GM10266 (cell line): ENCODE measurements at regions not wholly inside any gene's neighbourhood (a gene's known extent, or its start where the extent isn't known, plus 50 kb on each side); places are given as distances from the start of the nearest gene placed in this dataset.

Source experiments
- DNase-seq: peaks from one replicate; pipeline ENCODE4 v3.0.0; 2012; ENCODE audit errors: extremely low spot score
- CTCF ChIP-seq: IDR thresholded peaks from 2 replicates; pipeline ENCODE4 v1.5.1; 2012; ENCODE audit warnings: mild to moderate bottlenecking, low read depth; ENCODE audit not compliant: control insufficient read depth, insufficient read depth; ENCODE audit errors: missing control alignments

DNA sequence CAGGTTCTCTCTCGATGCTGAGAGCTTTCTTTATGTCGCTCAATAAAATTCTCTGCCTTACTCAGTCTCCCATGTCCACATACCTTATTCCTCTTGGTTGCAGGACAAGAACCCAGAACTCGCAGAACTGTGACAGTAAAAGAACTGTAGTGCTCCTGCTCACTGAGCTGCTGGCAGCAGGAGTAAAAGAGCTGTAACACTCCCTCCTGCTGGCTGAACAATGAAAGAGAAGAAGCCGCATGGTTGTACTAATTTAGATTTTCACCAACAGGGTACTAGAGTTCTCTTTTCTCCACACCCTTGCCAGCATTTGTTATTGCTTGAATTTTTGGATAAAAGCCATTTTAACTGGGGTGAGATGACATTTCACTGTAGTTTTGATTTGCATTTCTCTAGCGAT is 433.2 kb downstream of the GUCY1A2 start:
- DNase-seq: no peak

GRCh38 chr11:106594751-106595351 is 423.4 kb downstream of the GUCY1A2 start:
- DNase-seq: no peak
- TF ChIP-seq CTCF: no peak

More for the DNA sequence above, 433.2 kb downstream of the GUCY1A2 start:
- TF ChIP-seq CTCF: no peak

DNA sequence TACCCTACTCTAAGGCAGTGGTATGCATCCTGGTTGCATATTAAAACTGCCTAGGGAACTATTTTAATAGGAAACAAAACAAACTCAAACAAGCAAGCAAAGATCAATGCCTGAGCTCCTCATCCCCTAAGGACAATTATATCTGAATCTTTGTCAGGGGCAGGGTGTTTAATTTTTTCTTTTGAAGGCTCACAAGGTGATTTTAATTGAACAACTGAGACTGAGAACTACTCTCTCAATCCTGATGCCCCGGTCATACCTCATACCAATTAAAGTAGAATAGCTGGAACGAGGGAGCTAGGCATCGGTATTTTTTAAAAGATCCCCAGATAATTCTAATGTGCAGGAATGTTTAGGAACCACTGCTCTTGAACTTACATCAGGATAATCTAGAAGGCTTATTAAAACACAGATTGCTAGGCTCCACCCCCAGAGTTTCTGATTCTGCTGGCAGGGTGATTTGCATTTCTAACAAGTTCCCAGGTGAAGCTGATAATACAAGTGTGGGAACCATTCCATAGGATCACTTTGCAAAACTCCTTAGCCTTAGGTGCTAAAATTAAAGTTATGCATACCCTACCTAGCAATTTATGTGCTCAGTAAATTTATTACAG is 416.5 kb downstream of the GUCY1A2 start:
- no peak for DNase-seq
- TF ChIP-seq CTCF: no peak

DNA sequence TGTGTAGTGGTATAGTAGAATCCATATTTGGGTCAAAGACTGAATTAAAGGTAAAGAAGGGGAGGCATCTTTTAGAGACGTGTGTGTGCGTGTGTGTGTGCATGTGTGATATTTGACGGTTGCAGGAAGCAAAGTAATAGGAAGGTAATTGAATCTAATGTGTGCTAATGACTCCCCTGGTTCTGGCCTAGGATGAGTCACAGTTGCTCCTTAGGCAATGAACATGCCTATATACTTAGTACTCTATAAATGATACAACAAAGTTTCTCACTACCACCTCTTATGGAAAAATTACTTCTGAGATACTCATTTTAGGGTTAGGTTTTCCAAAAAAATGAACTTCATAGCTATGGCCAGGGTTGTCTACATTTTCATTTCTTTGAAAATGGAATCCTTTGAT is 409.6 kb downstream of the GUCY1A2 start:
- DNase-seq: no peak
- no peak for TF ChIP-seq CTCF

DNA sequence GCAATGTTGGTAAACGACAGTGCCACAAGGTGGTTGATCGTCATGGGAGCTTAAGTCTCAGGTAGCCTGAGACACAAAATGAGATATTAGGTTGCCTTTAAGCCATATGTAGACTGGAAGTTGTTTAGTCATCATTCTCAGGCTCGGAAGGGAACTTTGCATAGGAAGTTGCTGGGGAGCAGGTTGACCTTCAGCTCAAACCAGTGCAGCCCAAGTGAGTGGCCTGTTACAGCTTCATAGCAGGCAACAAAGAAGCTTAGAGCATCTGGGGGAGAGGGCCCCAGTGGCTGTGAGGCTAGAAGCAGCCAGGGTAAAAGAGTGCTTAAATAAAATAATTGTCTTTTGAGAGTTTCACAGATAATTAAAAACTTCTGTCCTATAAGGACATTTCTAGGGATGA is 404.0 kb downstream of the GUCY1A2 start:
- no peak for TF ChIP-seq CTCF
- DNase-seq: no peak

DNA sequence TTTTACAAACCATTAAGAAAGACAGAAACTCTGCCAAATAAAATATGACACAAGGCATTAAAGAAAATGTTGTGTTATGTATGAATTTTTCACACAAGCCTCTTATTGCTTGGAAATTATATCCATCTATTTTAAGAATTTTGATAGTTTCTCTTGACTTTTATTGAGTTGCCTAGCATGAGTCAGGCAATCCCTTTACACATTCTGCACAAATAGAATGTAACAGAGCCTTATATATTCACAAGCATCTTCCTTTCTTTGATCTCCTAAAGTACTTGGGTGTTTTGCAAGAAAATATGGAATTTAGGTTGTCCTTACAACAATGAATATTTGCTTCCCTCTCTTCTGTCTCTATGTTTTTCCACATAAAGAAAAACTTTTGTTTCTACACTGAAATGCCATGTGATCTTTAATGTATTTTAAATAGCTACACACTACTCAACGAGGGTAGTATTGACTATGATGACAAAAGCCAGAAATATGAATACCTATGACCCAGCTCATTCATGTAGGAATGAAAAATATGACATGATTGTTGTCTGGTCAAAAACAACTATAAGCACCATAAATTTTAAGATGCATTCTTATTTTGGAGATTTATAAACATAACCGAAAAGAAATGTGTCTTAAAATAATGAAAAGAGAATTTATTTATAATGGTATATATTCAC is 398.8 kb downstream of the GUCY1A2 start:
- TF ChIP-seq CTCF: no peak
- DNase-seq: no peak

DNA sequence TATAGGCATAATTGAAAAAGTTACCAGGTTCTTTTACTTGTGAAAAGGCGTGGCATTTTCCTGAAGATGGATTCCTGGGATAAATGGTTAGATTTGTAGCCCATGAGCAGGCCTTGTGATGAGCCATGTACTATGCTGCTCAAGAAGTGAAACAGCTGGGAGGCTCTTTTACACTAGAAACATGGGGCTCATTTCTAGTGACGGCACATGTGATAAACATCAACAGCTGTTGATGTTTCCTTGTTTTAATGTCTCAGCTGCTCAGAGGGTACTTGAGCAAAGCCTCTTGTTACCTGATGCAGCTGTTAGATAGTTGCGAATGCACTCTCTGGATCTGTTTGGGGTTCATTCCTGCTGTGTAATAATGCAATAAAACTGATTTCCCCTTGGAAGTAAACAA is 396.8 kb downstream of the GUCY1A2 start:
- no peak for DNase-seq
- TF ChIP-seq CTCF: no peak
